ENCODE measurements at regions not wholly inside any gene's neighbourhood (a gene's known extent, or its start where the extent isn't known, plus 50 kb on each side); places are given as distances from the start of the nearest gene placed in this dataset.
A peak's percentile ranks its signal among the peaks of the same experiment; 100 is the strongest.
"Not testable (repeated sequence)": the region's sequence is repeated elsewhere in the genome, so short reads cannot be mapped to it uniquely, and the experiment has no call there.

DNA sequence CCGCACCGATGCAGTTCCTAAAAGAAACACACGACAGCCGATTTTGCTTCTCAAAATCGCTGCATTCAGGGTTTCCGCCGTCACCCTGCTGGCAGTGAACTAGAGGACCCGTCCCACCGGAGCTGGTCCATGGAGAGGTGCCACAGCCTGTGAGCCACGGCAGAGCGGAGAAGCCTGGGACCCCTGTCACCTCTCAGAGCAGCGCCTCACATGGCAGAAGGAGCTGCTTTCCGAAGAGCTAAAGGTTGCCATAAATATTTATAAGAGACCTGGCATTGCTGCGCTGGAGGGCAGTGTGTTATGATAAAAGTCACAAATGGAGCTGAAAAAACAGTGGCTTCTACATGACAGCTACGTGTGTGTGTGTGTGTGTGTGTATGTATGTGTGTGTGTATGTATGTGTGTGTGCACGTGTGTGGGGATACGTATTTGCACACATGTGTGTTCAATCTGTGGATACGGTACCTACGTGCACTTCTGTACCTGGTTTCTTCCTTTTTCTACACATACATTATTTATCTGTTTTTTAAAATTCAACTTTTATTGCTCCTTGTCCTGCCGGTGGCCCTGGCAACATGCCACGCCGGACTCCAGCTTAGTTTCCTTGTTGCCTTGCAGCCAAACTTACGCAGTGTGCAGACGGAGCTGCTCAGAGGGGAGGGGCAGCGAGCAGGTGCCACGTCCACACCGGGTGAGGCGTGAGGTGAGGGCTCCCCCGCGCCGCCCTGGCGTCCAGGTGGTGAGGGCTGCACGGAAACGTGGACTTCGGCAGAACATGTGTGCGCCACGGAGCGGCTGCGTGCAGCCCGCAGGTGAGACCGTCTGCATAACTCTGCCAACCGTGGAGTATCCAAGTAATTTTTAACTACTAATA lies 115.2 kb upstream of the PITRM1 start:
- DNase-seq: no peak

DNA sequence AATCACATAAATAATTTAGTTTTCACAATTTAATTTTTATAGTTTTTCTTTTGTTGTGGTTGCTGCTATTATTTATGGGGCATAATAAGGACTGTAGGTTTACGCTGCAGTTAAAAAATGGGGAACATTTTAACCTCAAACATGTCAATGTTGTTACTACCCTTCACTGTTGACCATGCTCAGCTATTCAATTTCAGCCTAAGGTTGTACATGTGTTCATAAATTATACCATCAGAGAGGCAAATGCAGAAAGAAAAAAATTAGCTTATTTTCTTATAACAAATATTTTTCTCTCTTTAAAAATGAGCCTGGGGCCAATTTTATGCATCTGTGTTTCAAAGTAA lies 110.1 kb upstream of the PITRM1 start:
- DNase-seq: no peak

DNA sequence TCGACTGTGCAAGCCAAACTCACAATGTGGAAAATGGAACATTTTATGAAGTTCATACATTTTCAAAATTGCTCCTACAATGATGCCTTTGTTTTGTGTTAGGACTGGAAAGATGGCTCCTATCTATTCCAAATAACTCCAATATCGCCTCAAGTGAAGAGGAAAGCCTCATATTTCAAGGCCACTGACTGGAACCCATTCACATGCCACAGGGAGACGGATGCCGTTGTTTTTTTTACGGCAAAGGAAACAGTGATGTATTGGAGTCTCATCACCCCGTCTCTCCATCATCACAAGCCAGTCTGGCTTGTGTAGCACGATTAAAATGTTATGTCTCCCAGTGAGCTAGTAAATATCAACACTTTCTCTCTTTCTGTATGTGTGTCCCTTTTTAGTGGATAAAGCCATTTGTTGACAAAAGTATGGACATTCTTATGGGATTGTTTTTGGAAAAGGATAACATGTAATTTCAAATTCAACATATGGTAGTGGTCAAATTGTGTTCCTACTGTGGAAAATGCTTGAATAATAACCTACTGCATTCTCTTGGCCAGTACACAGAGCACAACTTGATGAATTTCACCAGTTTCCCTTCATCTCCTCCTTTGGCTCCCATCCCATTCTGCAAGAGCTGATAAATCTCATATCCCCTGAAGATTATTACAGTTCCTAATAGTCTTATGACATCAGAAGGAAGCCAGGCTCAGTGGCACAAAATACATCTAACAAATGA lies 109.5 kb upstream of the PITRM1 start:
- DNase-seq: no peak

DNA sequence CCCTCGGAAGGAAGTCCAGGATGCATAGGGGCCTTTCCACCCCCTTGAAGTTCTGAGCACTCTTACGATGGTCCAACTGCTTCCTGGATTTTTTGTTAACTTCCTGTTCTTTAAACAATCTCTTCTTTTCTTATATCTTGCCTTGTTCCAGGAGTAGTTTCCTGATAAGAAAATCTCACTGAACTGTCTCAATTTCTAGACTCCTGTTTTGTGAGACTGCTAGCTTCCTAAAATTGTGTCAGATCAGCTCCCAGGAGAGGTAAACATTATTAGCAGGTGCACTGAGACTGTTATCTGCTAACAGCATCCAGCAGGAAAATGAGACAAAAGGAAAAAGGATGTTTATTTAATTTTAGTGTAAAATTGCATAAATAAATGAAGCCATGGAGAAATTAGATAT lies 106.2 kb upstream of the PITRM1 start:
- no peak for DNase-seq

DNA sequence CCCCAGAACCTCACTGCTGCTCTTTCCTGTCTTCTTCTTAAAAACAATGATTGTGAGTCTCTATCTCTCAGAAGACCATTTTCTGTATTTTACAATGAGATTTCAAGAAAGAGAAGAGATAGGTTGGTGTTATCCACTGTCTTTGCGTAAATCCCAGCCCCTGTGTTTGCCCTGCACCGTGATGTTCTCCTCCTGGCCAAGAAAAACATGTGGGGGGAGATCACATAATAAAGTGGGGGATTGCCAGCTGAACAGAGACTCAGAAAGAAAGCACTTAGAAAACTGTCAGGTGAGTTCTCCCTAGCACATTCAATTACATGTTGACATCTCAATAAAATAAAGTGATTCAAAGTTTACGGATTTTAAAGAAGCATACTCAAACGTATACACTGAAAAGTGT lies 105.0 kb upstream of the PITRM1 start:
- DNase-seq: no peak

DNA sequence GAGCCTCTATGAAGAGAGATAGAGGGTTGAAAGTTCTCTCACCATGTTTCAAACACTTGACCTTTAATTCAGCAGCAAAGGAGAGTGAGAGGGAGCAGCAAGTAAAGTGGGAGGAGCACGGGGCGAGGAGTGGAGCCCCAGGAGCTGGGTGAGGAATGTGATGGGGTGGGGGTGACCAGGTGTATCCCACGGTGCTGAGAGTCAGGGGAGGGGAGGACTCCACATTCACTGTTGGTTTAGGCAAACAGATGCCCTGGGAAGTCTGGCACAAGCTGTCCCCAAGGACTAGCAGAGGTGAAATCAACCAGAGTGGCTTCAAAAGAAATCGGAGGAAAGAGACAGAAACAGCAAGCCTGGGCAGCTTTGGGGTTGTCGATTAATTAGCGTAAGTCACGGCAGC lies 101.8 kb upstream of the PITRM1 start:
- DNase-seq: no peak

DNA sequence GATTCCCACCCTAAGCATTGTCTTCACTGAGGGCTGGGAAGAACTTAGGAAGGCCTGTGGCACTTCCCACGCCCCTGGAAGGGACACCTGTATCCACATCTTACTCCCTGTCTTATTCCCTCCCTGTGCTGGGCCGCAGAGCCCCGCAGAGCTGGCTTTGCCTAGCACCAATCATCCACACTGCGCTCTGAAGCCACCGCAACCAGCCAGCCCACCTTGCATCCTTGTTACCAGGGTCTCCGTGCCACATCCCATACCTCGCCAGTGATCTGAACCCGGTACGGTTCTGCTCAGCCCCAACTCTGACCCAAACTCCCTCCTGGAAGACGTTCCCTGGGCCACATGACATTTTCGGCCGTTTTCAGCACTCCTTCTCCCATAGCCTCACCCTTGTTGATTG lies 101.4 kb upstream of the PITRM1 start:
- no peak for DNase-seq

DNA sequence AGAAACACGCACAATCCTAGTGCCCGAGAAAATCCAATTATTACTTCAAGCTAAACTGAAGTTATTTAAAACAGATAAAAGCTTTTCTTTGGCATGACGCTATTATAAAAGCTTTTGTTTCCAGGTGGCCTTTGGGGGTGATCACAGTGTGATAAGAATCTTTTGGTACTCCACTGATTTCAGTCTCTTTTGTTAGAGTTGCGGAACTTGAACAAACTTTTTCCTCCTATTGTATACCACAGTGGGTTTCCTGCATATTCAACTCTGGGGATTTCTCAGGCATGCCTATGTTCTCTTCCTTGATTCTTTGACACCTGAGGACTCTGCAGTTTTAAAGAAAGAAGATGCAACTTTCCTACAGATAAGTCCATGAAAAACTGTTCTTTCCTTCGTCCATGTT lies 99.7 kb upstream of the PITRM1 start:
- no peak for DNase-seq

DNA sequence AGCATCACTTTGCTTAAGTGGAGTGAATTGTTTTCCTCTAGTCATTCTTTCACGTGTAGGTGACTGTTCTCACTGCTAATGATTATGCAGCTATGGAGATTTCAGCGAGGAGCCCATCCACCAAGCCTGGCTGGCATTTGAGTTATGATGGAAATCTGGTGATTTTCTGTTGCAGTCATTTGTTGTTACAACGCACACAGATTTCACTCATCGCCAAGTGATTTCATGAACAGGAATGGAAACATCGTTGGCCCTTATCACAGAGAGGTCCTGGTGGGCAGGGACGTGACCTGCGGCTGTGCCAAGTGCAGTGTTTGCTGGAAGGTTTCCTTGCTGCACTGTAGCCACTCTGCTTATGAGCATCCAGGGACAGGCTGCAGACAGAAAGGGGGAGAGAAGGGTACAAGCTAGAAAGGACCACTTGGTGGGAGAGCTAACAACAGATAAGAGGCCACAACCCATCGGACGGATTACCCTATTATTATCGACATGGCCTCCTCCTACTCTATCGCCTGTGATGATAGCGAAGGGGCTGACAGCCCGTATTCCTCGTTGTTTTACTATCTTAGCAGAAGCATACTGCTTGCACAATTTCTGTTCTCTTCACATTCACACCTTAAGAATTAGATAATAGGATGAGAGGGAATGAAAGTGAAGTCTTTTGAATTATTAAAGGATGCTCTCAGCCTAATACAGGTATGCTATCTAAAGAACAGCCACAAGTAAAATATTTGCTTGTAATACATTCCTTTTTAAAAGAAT lies 99.0 kb upstream of the PITRM1 start:
- DNase-seq: no peak

DNA sequence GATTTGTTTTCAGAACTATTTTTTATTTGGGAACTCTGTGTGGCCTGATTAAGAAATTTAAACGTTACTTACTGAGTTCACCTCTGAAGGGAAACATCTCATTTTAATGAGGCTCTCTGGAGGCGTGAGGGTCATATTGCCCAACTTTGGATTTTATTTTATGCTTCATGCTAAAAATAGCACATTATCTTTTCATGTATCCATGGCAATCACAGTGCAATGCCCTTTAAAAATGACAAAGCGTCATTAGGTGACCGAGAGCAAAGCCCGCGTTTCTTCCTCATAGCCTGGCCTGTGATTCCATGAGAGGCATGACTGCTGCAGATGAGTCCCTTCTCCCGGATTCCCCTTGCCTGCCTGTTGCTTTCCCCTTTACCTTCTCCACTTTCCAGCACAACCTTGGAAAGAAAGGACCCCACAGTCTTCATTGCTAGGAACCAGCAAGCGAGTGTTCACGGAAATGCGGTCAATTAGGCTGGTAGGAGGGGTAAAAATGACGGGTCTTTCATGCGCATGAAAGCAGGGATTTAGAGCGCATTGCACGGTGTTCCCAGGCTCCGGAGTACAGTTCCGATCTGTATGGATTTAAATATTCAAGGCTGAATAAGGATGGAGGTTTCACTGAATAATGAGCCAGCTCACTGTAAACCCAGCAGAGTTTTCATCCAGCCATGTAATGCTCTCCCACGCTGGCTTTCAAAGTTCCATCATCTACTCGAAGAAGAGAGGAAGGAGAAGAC lies 98.2 kb upstream of the PITRM1 start:
- peak; percentile 44 to 57 for DNase-seq

DNA sequence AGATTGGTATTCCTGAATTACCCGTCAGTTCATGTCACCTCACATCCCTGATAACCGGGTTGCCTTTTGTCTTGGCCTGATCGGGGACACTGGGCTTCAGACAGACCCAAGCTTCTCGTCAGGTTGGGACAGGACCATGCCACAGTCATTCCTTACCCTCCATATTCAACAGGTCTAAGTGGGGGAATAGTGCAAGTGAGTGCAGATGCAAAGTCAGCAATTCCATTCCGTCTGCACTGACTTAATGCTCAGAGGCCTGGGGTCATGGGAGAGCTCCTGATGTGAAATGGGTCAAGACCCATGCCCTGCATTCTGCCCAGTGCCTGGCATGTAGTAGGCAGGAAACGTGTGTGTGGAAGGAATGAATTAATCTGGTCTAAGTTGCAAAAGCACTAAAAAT lies 95.4 kb upstream of the PITRM1 start:
- DNase-seq: no peak

DNA sequence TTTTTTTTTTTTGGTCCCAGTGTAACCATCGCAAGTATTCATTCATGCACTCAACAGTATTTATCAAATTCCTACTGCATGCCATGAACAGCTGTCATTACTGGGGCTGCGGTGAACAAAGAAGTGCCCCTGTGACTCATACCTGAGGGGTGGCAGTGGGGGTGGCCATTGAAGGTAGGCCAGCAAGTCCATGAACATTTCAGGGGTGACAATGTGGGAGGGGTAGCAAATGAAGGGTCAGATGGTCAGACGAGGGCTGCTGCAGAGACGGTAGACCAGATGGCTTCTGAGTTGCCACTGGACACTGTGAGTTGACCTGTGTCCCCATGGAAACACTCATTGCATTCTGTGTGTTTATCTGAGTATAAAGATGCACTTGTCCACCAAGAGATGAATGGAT lies 92.5 kb upstream of the PITRM1 start:
- DNase-seq: no peak

DNA sequence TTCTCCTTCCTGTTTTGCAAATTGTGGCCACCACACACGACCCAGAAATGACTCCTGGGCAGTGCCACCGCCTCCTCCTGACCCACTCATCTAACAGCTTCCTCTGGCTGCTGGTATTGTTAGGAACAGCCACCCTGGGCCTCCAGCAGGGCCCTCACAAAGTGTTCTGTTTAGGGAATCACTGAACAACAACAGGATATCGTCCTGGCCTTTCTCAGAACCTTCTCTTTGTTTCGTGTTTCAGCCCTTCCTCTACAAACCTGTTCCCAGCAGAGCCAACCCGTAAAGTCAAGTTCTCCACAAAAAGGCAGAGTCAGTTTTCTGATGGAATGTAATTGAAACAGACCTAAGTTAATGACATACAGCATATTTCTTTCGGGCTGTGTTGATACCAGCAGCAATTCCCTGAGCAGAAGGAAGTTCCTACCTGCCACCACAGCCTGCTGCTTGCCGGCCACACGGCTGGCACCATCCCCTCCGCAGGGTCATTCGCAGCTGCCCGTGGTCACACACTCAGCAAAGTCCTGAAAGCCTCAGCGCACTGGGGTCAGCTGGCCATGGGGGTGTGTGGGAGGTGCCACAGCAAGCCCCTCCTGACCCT lies 91.7 kb upstream of the PITRM1 start:
- peak; percentile 53 to 54 for DNase-seq

DNA sequence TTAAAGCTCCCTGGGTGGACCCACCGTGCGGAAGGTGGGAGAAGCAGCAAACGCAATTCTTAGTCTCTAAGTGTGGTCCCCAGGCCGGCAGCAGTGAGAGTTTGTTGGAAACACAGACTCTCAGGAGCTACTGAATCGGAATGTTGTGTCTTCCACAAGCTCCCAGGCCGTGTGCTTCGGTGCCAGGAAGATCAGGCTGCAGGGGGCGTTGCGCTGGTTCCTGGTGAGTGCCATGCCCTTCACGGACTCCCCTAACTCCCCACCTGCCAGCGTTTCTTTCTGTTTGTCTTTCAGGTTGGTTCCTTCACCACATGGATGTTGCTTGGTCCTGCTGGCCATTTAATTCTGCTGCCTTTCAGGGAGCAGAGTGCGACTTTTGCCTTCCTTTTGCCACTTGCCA lies 91.2 kb upstream of the PITRM1 start:
- DNase-seq: no peak

DNA sequence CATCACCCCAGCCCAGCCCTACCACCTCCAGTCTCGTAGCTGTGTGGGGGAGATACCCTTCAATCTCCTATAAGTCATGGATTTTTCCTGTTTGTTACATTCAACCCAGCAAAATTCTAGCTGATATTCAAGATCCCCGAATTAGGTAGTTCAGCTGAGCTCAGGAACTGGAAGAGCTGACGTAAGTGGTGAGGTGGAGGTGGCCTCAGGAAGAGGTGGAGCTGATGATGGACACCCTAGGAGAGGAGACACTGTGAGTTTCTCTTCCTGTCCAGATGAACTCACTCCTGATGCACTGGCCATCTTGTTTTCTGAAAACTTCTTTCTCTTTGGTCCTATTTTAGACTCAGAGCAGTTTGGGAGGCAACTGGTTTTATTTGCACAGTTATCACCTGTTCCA lies 90.5 kb upstream of the PITRM1 start:
- DNase-seq: no peak

DNA sequence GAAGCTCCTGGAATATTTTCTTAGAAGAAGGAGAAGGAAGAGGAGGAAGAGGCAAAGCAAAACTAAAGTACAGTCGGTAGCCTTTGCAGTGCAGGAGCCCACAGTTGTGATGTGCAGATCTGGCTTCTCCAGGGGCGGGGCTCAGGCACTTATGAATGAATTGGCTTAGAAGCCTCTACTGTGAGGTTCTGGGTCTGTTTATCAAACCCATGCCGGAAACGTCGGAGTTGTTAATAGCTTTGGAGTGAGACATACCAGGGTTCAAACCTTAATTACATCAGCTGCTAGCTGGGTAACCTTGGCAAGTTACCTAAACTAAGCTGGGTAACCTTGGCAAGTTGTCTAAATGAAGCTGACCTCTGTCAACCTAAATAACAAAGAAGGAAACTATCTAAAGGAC lies 89.3 kb upstream of the PITRM1 start:
- no peak for DNase-seq

DNA sequence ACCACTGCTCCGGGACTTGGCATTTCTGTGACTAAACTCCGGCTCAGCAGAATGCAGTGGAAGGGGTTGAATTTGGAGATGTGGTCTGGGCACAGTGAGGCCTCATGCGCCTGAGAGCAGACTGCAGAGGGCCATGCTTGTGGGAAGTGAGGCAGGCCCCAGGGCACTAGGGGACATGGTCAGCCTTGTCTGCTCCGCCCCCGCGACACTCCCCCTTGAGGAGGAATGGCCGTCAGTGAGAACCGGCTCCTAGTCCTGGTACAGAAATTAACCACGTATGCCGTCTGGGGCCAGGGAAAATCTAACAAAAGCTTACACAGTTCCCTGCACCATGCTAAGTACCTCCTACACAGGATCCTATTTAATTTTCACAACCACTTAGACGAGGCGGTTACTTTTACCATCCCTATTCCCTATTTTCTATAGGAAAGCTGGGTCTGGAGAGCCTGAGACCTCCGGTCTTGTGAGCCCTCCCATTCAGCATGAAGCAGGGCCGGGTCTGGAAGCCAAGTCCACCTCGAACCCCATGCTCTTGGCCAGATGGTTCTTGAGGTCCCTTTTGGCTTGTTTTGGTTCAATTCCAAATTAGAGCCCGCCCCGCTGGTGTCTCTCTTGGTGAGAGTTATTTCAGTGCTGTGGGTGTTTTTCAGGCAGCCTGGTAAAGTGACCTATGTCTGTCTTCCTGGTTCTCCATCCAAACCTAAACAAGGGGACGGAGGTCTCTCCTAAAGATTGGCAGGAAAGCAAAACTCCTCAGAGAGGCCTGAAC lies 87.7 kb upstream of the PITRM1 start:
- no peak for DNase-seq

DNA sequence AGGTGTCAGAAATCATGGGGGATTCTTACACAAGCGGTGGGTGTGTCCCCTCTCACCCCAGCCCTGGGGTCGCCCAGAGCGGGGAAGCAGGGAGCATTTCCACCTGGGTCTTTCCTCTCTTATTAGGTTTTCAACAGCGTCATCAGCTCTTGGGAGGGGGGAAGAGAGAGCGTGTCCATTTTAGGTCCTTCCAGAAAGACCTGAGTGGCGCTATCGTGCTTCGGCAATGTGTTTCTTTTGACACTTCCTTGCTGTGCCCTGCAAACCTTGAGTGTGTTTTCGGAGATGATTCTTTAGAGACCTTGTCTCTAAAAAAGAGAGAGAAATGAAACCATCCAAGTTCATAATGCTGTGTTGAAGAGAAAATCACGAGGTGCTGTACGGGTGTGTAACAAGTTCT lies 86.9 kb upstream of the PITRM1 start:
- DNase-seq: no peak

DNA sequence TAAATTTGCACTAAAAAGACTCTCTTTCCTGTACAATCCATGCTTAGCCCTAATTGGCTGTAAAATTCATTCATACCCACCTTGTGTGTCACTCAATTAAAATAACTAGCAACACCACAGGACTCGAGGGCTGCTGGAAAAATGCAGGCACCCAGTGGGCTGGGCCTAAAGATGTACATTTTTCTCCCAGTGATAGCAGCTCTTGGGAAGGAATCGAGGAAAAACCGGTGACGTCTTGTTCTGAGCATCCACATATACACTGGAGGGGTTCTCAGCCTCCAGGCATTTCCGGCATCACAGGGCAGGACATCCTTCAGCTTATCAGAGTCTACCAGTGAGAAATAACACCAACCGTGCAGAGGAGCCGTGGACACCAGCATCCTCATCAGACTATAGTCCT lies 85.8 kb upstream of the PITRM1 start:
- DNase-seq: no peak

DNA sequence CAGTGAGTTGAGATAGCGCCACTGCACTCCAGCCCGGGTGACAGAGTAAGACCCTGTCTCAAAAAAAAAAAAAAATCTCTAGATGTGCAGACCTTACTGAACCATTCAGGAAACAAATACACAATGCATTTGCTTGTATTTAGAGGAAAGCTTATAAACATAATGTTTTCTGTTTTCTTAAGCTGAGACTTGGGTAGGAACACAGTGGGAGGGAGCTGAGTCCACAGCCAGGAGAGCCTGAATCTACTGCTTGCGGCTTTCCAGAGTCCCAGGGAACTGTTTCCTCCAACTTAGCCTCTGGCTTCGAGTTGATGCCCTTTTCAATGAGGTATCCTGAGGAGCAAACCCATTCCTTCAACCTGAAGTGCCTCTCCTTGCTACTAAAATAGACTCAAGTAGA lies 83.0 kb upstream of the PITRM1 start:
- no peak for DNase-seq

DNA sequence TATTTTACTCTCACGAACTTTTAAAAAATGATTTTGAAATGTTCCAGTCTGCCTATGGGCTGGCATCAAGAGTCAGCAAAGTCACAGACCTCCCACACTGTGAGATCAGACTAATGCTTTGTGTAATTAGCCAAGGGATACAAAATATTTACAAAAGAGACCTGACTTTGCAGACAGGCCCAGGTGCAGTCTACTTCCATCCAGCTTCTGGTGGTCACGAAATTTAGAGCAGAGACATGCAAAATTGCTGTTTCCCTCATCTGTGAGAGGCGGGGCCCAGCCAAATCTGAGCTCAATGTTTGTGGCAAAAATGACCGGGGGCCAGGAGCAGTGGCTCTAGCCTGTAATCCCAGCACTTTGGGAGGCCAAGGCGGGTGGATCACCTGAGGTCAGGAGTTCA lies 82.5 kb upstream of the PITRM1 start:
- no peak for DNase-seq

DNA sequence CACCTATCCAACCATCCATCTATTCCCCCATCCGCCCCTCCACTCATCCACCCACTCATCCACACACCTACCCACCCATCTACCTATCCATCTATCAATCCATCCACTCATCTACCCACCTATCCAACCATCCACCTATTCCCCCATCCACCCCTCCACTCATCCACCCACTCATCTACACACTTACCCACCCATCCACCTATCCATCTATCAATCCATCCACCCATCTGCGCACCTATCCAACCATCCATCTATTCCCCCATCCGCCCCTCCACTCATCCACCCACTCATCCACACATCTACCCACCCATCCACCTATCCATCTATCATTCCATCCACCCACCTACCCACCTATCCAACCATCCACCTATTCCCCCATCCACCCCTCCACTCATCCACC lies 81.4 kb upstream of the PITRM1 start:
- DNase-seq: not testable (repeated sequence)
